K562 (cell line): ENCODE measurements at regions not wholly inside any gene's neighbourhood (a gene's known extent, or its start where the extent isn't known, plus 50 kb on each side); places are given as distances from the start of the nearest gene placed in this dataset.

Experiments used
- ATAC-seq: fragments of 200-7000 bp; cut with Tn5 transposase; 3 replicates; pipeline ENCODE4 v1.9.1; 2020; ENCODE audit warnings: moderate library complexity
- BruUV-seq: library from RNA; stranded (reverse); fragments of 400-500 nt; replicated peaks from 2 replicates; lab custom pipeline; 2021; lab: Mats Ljungman, UMichigan
- CTCF ChIA-PET: fragments of 300-600 bp; formaldehyde crosslinking; extraction: SDS; loops from one replicate; lab custom pipeline; 2021; ENCODE audit warnings: low intra/inter-chr PET ratio; lab: Yijun Ruan, JAX
- POLR2A ChIA-PET: fragments of 300-600, 350-650 bp; sonication (Branson Sonifier 250); formaldehyde crosslinking; extraction: SDS; loops from one replicate; lab custom pipeline; 2021; ENCODE audit warnings: antibody characterized with exemption, inconsistent platforms; lab: Yijun Ruan, JAX
- DNase-seq, 4 experiments: peaks; one replicate each; pipeline versions ENCODE4 v3.0.0 to v3.0.0-alpha.2; 2011 to 2018; ENCODE audit warnings: low spot score in 3 of 4, mixed read lengths in 3 of 4; ENCODE audit errors: extremely low read depth in 1 of 4
- FAIRE-seq: peaks from 2 replicates; lab custom pipeline; 2011; peaks lifted over from hg19 to GRCh38; lab: Jason Lieb, UNC
- H2AFZ ChIP-seq: 2 replicates; pipeline ENCODE4 v1.6.0; 2011; ENCODE audit warnings: low read depth, low read length, control low read depth, inconsistent platforms
- H3K27ac ChIP-seq: fragments of 200-600 bp; 3 replicates; pipeline ENCODE4 v1.8.0; 2011; ENCODE audit warnings: low read depth, mild to moderate bottlenecking, control low read depth, inconsistent platforms, low read length, moderate library complexity, mixed read lengths; ENCODE audit errors: extremely low read depth
- H3K27me3 ChIP-seq, 2 experiments: fragments of 300-600 bp in 1 of 2; 2 replicates in 1 of 2; 3 replicates in 1 of 2; pipeline versions ENCODE4 v1.6.0 to v1.8.0; 2011; ENCODE audit warnings: inconsistent platforms in 2 of 2, low read length in 2 of 2, mild to moderate bottlenecking in 1 of 2, mixed read lengths in 1 of 2, moderate library complexity in 1 of 2; ENCODE audit not compliant: control insufficient read depth in 2 of 2, insufficient read depth in 2 of 2
- H3K36me3 ChIP-seq: fragments of 300-600 bp; 3 replicates; pipeline ENCODE4 v1.8.0; 2011; ENCODE audit warnings: mild to moderate bottlenecking, low read length, inconsistent platforms; ENCODE audit not compliant: control insufficient read depth, insufficient read depth
- H3K4me1 ChIP-seq, 2 experiments: fragments of 200-600 bp in 1 of 2; replicated peaks in 1 of 2; 2 replicates in 1 of 2; 3 replicates in 1 of 2; pipeline versions ENCODE4 v1.5.1 to v1.8.0; 2011; ENCODE audit warnings: inconsistent platforms in 2 of 2, low read length in 2 of 2, mild to moderate bottlenecking in 1 of 2, mixed read lengths in 1 of 2, moderate library complexity in 1 of 2; ENCODE audit not compliant: control insufficient read depth in 2 of 2, insufficient read depth in 2 of 2
- H3K4me2 ChIP-seq: 2 replicates; pipeline ENCODE4 v1.6.1; 2011; ENCODE audit warnings: low read length, control low read depth, inconsistent platforms, mixed read lengths; ENCODE audit not compliant: insufficient read depth
- H3K4me3 ChIP-seq: fragments of 200-600 bp; sonication (generic), shearing (Covaris generic); 2 replicates; pipeline ENCODE4 v1.5.1; 2016; ENCODE audit warnings: control low read depth, inconsistent platforms
- H3K79me2 ChIP-seq: fragments of 200-600 bp; 3 replicates; pipeline ENCODE4 v1.8.0; 2011; ENCODE audit warnings: low read length, inconsistent platforms; ENCODE audit not compliant: control insufficient read depth, insufficient read depth
- H3K9ac ChIP-seq, 2 experiments: 2 replicates each; pipeline versions ENCODE4 v1.6.0 to v1.6.1; 2011; ENCODE audit warnings: low read depth in 2 of 2, low read length in 2 of 2, control low read depth in 1 of 2, inconsistent platforms in 1 of 2, mild to moderate bottlenecking in 1 of 2, mixed read lengths in 1 of 2; ENCODE audit not compliant: insufficient read depth in 1 of 2
- H3K9me1 ChIP-seq: one replicate; pipeline ENCODE4 v1.6.0; 2011; ENCODE audit warnings: inconsistent platforms, mild to moderate bottlenecking, low read length, moderate library complexity; ENCODE audit not compliant: control insufficient read depth, insufficient read depth
- H3K9me3 ChIP-seq: replicated peaks from 2 replicates; pipeline ENCODE4 v1.5.1; 2011; ENCODE audit warnings: low read depth, low read length, inconsistent platforms; ENCODE audit not compliant: control insufficient read depth, insufficient read depth
- H4K20me1 ChIP-seq: replicated peaks from 2 replicates; pipeline ENCODE4 v1.6.1; 2011; ENCODE audit warnings: low read length, inconsistent platforms, mixed read lengths; ENCODE audit not compliant: control insufficient read depth, insufficient read depth
- AFF1 ChIP-seq, 2 experiments: fragments of 450-650 bp; IDR thresholded peaks; 2 replicates each; pipeline ENCODE4 v1.6.1; 2018; ENCODE audit warnings: mild to moderate bottlenecking in 2 of 2, low read depth in 1 of 2; ENCODE audit not compliant: partially characterized antibody in 2 of 2
- CHCHD3 ChIP-seq: fragments of 250-450 bp; sonication (Bioruptor Pico); IDR thresholded peaks from 2 replicates; pipeline ENCODE4 v2.1.2; 2022; ENCODE audit warnings: mild to moderate bottlenecking
- TBL1XR1 ChIP-seq, 2 experiments: IDR thresholded peaks; 2 replicates each; pipeline ENCODE4 v1.6.1; 2012; ENCODE audit warnings: improper control_type of control experiment in 2 of 2, low read length in 2 of 2, mild to moderate bottlenecking in 1 of 2
- WGBS: fragments of 100-300 bp; shearing (Covaris generic); methylation state at CpG from one replicate; pipeline ENCODE4 v1.1.6; 2016; ENCODE audit warnings: low coverage, mixed read lengths; ENCODE audit not compliant: insufficient coverage; ENCODE audit errors: missing lambda C conversion rate; 5-methylcytosine and 5-hydroxymethylcytosine counted together
- in situ Hi-C: fragments of 300-500 bp; cut with MboI; formaldehyde crosslinking; loops from 4 replicates; pipeline ENCODE4 v1.15.0; 2018; ENCODE audit warnings: inconsistent platforms, mixed read lengths
- intact Hi-C: fragments of 100-400 bp; cut with micrococcal nuclease; formaldehyde crosslinking; loops from 2 replicates; pipeline ENCODE4 v1.14.2; 2022

- Histone ChIP-seq H3K27ac (no peak overlapping the region), H3K79me2 (no peaks in the 10 kb centered on the region), H3K9me1 (no peaks in the 10 kb centered on the region), H3K4me3 (no peak overlapping the region), H3K36me3 (no peaks in the 10 kb centered on the region), H3K4me2 (no peak overlapping the region), H3K4me1 (no peaks in the 10 kb centered on the region), H2AFZ (no peak overlapping the region), H3K9ac (no peak overlapping the region), H3K9me3 (no peaks in the 10 kb centered on the region), H3K27me3 (no peaks in the 10 kb centered on the region), H4K20me1 (no peaks in the 10 kb centered on the region)
- intact Hi-C loops (no loop called here), in situ Hi-C loops (no loop called here)
- DNase-seq = no peak
- ATAC-seq = no peak
- POLR2A ChIA-PET = no interaction called here
- no peak for TF ChIP-seq TBL1XR1 (IDR thresholded peaks at IDR 0.05; ENCODE audit: low read length in 2 of 2)
- TF ChIP-seq CHCHD3 (CRISPR knock-in tag) = no peak
- TF ChIP-seq AFF1 (IDR thresholded peaks at IDR 0.05; ENCODE audit: low read depth in 1 of 2, partially characterized antibody in 2 of 2) = no peak
- no peak for FAIRE-seq
- CTCF ChIA-PET = no interaction called here
- 0% methylated on average over 2 of the region's 2 CpGs for WGBS
- no TSS peak for BruUV-seq
Observed at GRCh38 chr22:27116312-27117086, 459.1 kb downstream of the MIAT start.
